ENCODE measurements at regions not wholly inside any gene's neighbourhood (a gene's known extent, or its start where the extent isn't known, plus 50 kb on each side); places are given as distances from the start of the nearest gene placed in this dataset.

GRCh38 chr2:147623328-147623727 is 221.5 kb upstream of the ACVR2A start:
- TF ChIP-seq POLR2AphosphoS5 (IDR thresholded peaks at IDR 0.05) (no peak), CTCF (IDR thresholded peaks at IDR 0.05) (no peak)
